ENCODE measurements at regions not wholly inside any gene's neighbourhood (a gene's known extent, or its start where the extent isn't known, plus 50 kb on each side); places are given as distances from the start of the nearest gene placed in this dataset.

DNA sequence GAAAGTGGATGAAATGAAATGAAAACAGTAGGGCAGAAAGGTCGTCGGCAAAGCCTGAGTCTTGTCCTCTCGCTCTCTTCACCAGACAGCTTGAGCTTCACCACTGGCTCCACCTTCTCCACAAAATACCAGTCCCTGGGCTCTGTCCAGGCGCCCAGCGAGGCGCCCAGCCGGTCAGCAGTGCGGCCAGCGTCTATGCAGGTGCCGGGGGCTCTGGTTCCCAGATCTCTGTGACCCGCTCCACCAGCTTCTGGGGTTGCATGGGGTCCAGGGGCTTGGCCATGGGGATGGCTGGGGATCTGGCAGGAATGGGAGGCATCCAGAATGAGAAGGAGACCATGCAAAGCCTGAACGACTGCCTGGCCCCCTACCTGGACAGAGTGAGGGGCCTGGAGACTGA is 600.5 kb upstream of the ZP4 start:
- H3K27me3 ChIP-seq (ENCODE audit: insufficient read depth, low read length, poor library complexity, severe bottlenecking): no peaks in the 10 kb centered on the region
- POLR2A ChIA-PET: no interaction called here
- CTCF ChIA-PET: interaction anchor here (0.8 kb wide), 1 partner anchor 34 kb away, joined by 4 read pairs; no protein-coding TSS in a partner anchor
- H3K36me3 ChIP-seq (ENCODE audit: insufficient read depth, low read length): no peaks in the 10 kb centered on the region
- peaks cover 3 to 33% (median 8%) of the 10 kb centered on the region in 5 donors for H3K9me3 Mint-ChIP-seq
- H3K27me3 Mint-ChIP-seq: no peaks in the 10 kb centered on the region
- no peak for DNase-seq
- H3K4me1 ChIP-seq (ENCODE audit: insufficient read depth, low read length): no peaks in the 10 kb centered on the region
- no peaks in the 10 kb centered on the region for H3K4me1 Mint-ChIP-seq
- no peak overlapping the region for H3K27ac Mint-ChIP-seq
- H3K9me3 ChIP-seq (ENCODE audit: low read length): no peaks in the 10 kb centered on the region
- no peak overlapping the region for H3K4me3 ChIP-seq (ENCODE audit: low read length)
- H3K36me3 Mint-ChIP-seq: no peaks in the 10 kb centered on the region
- H3K4me3 Mint-ChIP-seq: no peak overlapping the region
- H3K27ac ChIP-seq (ENCODE audit: low read depth, low read length): no peak overlapping the region

DNA sequence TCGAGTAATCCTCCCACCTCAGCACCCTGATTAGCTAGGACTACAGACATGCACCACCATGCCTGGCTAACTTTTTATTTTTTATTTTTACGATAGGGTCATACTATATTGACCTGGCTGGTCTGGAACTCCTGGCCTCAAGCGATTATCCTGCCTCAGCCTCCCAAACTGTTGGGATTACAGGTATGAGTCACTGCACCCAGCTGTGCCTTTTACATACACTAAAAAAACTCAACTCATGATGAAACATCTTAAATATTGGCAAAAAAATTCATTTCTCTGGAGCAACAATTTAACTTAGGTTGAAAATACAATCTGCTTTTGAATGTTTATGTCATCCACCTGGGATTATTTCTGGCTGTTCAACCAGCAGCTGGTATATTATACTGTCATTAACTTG is 598.3 kb upstream of the ZP4 start:
- Histone ChIP-seq H3K4me1 (ENCODE audit: insufficient read depth, low read length) (no peaks in the 10 kb centered on the region), H3K4me3 (ENCODE audit: low read length) (no peak overlapping the region), H3K9me3 (ENCODE audit: low read length) (no peaks in the 10 kb centered on the region), H3K27me3 (ENCODE audit: insufficient read depth, low read length, poor library complexity, severe bottlenecking) (no peaks in the 10 kb centered on the region), H3K27ac (ENCODE audit: low read depth, low read length) (no peak overlapping the region), H3K36me3 (ENCODE audit: insufficient read depth, low read length) (no peaks in the 10 kb centered on the region)
- Mint-ChIP-seq H3K4me1 (no peaks in the 10 kb centered on the region), H3K9me3 (peaks cover 7 to 37% (median 11%) of the 10 kb centered on the region in 5 donors), H3K4me3 (no peak overlapping the region), H3K36me3 (no peaks in the 10 kb centered on the region), H3K27me3 (no peaks in the 10 kb centered on the region), H3K27ac (no peak overlapping the region)
- POLR2A ChIA-PET: no interaction called here
- CTCF ChIA-PET: no interaction called here
- DNase-seq: no peak

GRCh38 chr1:238488401-238488800 is 597.7 kb upstream of the ZP4 start:
- CTCF ChIA-PET: no interaction called here
- POLR2A ChIA-PET: no interaction called here
- H3K4me1 ChIP-seq (ENCODE audit: insufficient read depth, low read length): no peaks in the 10 kb centered on the region
- H3K36me3 ChIP-seq (ENCODE audit: insufficient read depth, low read length): no peaks in the 10 kb centered on the region
- H3K9me3 ChIP-seq (ENCODE audit: low read length): no peaks in the 10 kb centered on the region
- Mint-ChIP-seq H3K4me1 (no peaks in the 10 kb centered on the region), H3K4me3 (no peak overlapping the region), H3K36me3 (no peaks in the 10 kb centered on the region), H3K27me3 (no peaks in the 10 kb centered on the region), H3K9me3 (peaks cover 3 to 31% (median 11%) of the 10 kb centered on the region in 5 donors), H3K27ac (no peak overlapping the region)
- no peak overlapping the region for H3K27ac ChIP-seq (ENCODE audit: low read depth, low read length)
- H3K27me3 ChIP-seq (ENCODE audit: insufficient read depth, low read length, poor library complexity, severe bottlenecking): no peaks in the 10 kb centered on the region
- no peak overlapping the region for H3K4me3 ChIP-seq (ENCODE audit: low read length)
- DNase-seq: no peak

DNA sequence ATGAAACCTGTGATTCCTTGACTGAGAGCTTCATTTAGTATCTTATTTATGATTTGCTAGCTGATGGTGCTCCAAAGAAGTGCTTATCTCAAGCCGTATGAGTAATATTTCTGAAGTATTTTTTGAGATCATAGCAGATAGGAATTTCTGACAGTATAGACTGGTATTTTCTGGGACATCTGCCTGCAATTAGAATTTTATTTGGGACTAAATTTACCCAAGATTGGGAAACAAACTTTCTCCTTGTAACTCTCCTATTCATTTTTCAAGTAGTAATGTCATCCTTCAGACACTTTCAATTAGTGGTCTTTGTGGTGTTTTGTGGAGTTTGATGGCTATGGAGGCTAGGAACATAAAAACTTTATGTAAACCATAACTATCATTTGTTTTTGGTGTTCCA is 597.2 kb upstream of the ZP4 start:
- CTCF ChIA-PET: no interaction called here

DNA sequence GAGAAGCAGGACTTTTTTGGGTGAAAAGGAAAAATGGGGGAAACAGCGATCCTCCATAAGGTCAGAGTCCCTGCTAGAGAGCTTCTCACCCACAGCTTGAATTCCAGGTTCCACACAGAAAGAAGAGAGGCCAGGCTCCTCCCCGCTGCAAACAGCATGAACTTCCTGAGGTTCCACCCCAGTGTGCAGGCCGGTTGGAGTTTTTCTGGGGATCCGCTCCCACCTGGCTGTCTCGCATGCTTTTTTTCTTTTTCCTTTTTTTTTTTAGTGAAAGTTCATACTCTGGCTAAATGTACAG is 595.1 kb upstream of the ZP4 start:
- no peaks in the 10 kb centered on the region for H3K36me3 Mint-ChIP-seq
- H3K27me3 ChIP-seq (ENCODE audit: insufficient read depth, low read length, poor library complexity, severe bottlenecking): no peaks in the 10 kb centered on the region
- H3K9me3 ChIP-seq (ENCODE audit: low read length): no peaks in the 10 kb centered on the region
- no peak overlapping the region for H3K4me3 Mint-ChIP-seq
- peaks cover 2 to 28% (median 9%) of the 10 kb centered on the region in 5 donors for H3K9me3 Mint-ChIP-seq
- no peak for DNase-seq
- ChIA-PET CTCF (no interaction called here), POLR2A (no interaction called here)
- no peaks in the 10 kb centered on the region for H3K27me3 Mint-ChIP-seq
- H3K27ac ChIP-seq (ENCODE audit: low read depth, low read length): no peak overlapping the region
- no peaks in the 10 kb centered on the region for H3K4me1 ChIP-seq (ENCODE audit: insufficient read depth, low read length)
- H3K27ac Mint-ChIP-seq: no peak overlapping the region
- no peak overlapping the region for H3K4me3 ChIP-seq (ENCODE audit: low read length)
- no peaks in the 10 kb centered on the region for H3K36me3 ChIP-seq (ENCODE audit: insufficient read depth, low read length)
- no peaks in the 10 kb centered on the region for H3K4me1 Mint-ChIP-seq

More for the DNA sequence above, 597.2 kb upstream of the ZP4 start:
- Histone ChIP-seq H3K27me3 (ENCODE audit: insufficient read depth, low read length, poor library complexity, severe bottlenecking) (no peaks in the 10 kb centered on the region), H3K36me3 (ENCODE audit: insufficient read depth, low read length) (no peaks in the 10 kb centered on the region), H3K27ac (ENCODE audit: low read depth, low read length) (no peak overlapping the region), H3K4me3 (ENCODE audit: low read length) (no peak overlapping the region), H3K9me3 (ENCODE audit: low read length) (no peaks in the 10 kb centered on the region), H3K4me1 (ENCODE audit: insufficient read depth, low read length) (no peaks in the 10 kb centered on the region)
- no peak for DNase-seq
- H3K36me3 Mint-ChIP-seq: no peaks in the 10 kb centered on the region
- H3K4me3 Mint-ChIP-seq: no peak overlapping the region
- no peaks in the 10 kb centered on the region for H3K4me1 Mint-ChIP-seq
- H3K27me3 Mint-ChIP-seq: no peaks in the 10 kb centered on the region
- POLR2A ChIA-PET: no interaction called here
- H3K27ac Mint-ChIP-seq: no peak overlapping the region
- peaks cover 3 to 28% (median 11%) of the 10 kb centered on the region in 5 donors for H3K9me3 Mint-ChIP-seq

GRCh38 chr1:238485057-238485911 is 594.6 kb upstream of the ZP4 start:
- POLR2A ChIA-PET: no interaction called here

DNA sequence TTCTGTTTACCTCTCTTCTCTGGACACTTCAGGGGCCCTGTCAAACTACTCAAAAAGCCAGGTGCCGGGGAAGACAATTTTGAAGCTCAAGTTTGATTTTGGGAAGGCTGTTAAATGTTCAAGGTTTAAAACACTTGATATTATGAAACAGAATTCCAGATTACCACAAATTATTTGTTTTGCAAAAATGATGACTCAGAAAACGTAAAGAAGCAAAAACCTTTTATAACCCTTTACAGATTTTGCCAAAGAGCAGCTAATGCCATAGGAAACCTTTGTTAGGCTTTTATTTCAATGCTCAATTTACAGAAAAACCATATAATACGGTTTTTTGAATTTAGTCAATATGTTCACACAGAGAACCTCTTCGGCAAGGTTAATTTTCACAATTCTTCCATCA is 593.4 kb upstream of the ZP4 start:
- no peak overlapping the region for H3K27ac ChIP-seq (ENCODE audit: low read depth, low read length)
- Mint-ChIP-seq H3K9me3 (peaks cover 2 to 35% (median 6%) of the 10 kb centered on the region in 5 donors), H3K27ac (no peak overlapping the region), H3K36me3 (no peaks in the 10 kb centered on the region), H3K4me3 (no peak overlapping the region), H3K27me3 (no peaks in the 10 kb centered on the region), H3K4me1 (no peaks in the 10 kb centered on the region)
- no peaks in the 10 kb centered on the region for H3K36me3 ChIP-seq (ENCODE audit: insufficient read depth, low read length)
- H3K4me3 ChIP-seq (ENCODE audit: low read length): no peak overlapping the region
- H3K27me3 ChIP-seq (ENCODE audit: insufficient read depth, low read length, poor library complexity, severe bottlenecking): no peaks in the 10 kb centered on the region
- POLR2A ChIA-PET: no interaction called here
- H3K4me1 ChIP-seq (ENCODE audit: insufficient read depth, low read length): no peaks in the 10 kb centered on the region
- DNase-seq: no peak
- CTCF ChIA-PET: no interaction called here
- no peaks in the 10 kb centered on the region for H3K9me3 ChIP-seq (ENCODE audit: low read length)

More at GRCh38 chr1:238485057-238485911, 594.6 kb upstream of the ZP4 start:
- Mint-ChIP-seq H3K9me3 (peaks cover 2 to 31% (median 7%) of the 10 kb centered on the region in 5 donors), H3K4me3 (no peak overlapping the region), H3K36me3 (no peaks in the 10 kb centered on the region), H3K4me1 (no peaks in the 10 kb centered on the region), H3K27me3 (no peaks in the 10 kb centered on the region), H3K27ac (no peak overlapping the region)
- no peak overlapping the region for H3K4me3 ChIP-seq (ENCODE audit: low read length)
- H3K9me3 ChIP-seq (ENCODE audit: low read length): no peaks in the 10 kb centered on the region
- no peaks in the 10 kb centered on the region for H3K36me3 ChIP-seq (ENCODE audit: insufficient read depth, low read length)
- DNase-seq: no peak
- CTCF ChIA-PET: no interaction called here
- H3K27me3 ChIP-seq (ENCODE audit: insufficient read depth, low read length, poor library complexity, severe bottlenecking): no peaks in the 10 kb centered on the region
- no peaks in the 10 kb centered on the region for H3K4me1 ChIP-seq (ENCODE audit: insufficient read depth, low read length)
- no peak overlapping the region for H3K27ac ChIP-seq (ENCODE audit: low read depth, low read length)

DNA sequence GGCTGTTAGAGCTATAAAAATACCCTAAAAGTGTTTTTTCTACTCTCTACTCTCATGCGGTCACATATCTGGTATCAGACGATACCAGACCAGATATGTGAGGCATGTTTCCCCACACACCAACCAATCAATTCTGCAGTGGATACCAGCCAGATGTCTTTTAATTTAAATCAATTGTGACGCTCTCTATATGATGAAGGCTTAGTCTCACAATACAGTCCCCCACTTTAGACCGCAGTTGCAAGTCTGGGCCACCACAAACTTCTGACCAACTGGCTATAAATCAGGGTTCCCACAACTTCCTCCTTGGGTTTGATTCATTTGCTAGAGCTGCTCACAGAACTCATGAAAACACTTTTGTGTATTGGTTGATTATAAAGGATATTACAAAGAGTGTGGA is 586.1 kb upstream of the ZP4 start:
- H3K27me3 ChIP-seq (ENCODE audit: insufficient read depth, low read length, poor library complexity, severe bottlenecking): no peaks in the 10 kb centered on the region

More for the DNA sequence above, 586.1 kb upstream of the ZP4 start:
- CTCF ChIA-PET: no interaction called here
- POLR2A ChIA-PET: no interaction called here
- Mint-ChIP-seq H3K36me3 (no peaks in the 10 kb centered on the region), H3K4me1 (no peaks in the 10 kb centered on the region), H3K27me3 (no peaks in the 10 kb centered on the region), H3K27ac (no peak overlapping the region), H3K4me3 (no peak overlapping the region), H3K9me3 (peaks cover 0 to 14% (median 4%) of the 10 kb centered on the region in 5 donors)
- no peaks in the 10 kb centered on the region for H3K4me1 ChIP-seq (ENCODE audit: insufficient read depth, low read length)
- no peak overlapping the region for H3K4me3 ChIP-seq (ENCODE audit: low read length)
- no peaks in the 10 kb centered on the region for H3K36me3 ChIP-seq (ENCODE audit: insufficient read depth, low read length)
- H3K9me3 ChIP-seq (ENCODE audit: low read length): no peaks in the 10 kb centered on the region
- no peak overlapping the region for H3K27ac ChIP-seq (ENCODE audit: low read depth, low read length)
- DNase-seq: no peak
